ENCODE measurements at regions not wholly inside any gene's neighbourhood (a gene's known extent, or its start where the extent isn't known, plus 50 kb on each side); places are given as distances from the start of the nearest gene placed in this dataset.

GRCh38 chr1:116219651-116220434, 108.6 kb downstream of the MAB21L3 start:
- 87 to 89% methylated on average over 5 of the region's 5 CpGs for WGBS, 2 donors
- no peak for TF ChIP-seq CTCF (IDR thresholded peaks at IDR 0.05; ENCODE audit: control extremely low read depth, extremely low read depth)
- Histone ChIP-seq H3K9ac (ENCODE audit: insufficient read depth in 1 of 2, low read length in 2 of 2) (no peak overlapping the region), H3K36me3 (ENCODE audit: control insufficient read depth in 4 of 4, insufficient read depth in 4 of 4, low read length in 4 of 4) (no peaks in the 10 kb centered on the region), H3K27me3 (ENCODE audit: control insufficient read depth in 3 of 3, insufficient read depth in 3 of 3, low read length in 2 of 3) (no peaks in the 10 kb centered on the region), H3K4me3 (no peak overlapping the region), H3K9me3 (ENCODE audit: control insufficient read depth in 4 of 4, insufficient read depth in 3 of 4, low read length in 3 of 4) (no peaks in the 10 kb centered on the region), H3K27ac (ENCODE audit: low read depth in 1 of 2, low read length in 1 of 2) (no peak overlapping the region), H3K4me1 (ENCODE audit: control insufficient read depth in 5 of 5, insufficient read depth in 5 of 5, low read length in 5 of 5) (no peaks in the 10 kb centered on the region)
- ATAC-seq (ENCODE audit: insufficient read depth, low FRiP score): no peak
- no peak for DNase-seq

GRCh38 chr1:116224111-116224510, 112.9 kb downstream of the MAB21L3 start:
- DNase-seq: no peak
- TF ChIP-seq CTCF (IDR thresholded peaks at IDR 0.05; ENCODE audit: control extremely low read depth, extremely low read depth): no peak
- Histone ChIP-seq H3K27ac (ENCODE audit: low read depth in 1 of 2, low read length in 1 of 2) (no peak overlapping the region), H3K27me3 (ENCODE audit: control insufficient read depth in 3 of 3, insufficient read depth in 3 of 3, low read length in 2 of 3) (no peaks in the 10 kb centered on the region), H3K9ac (ENCODE audit: insufficient read depth in 1 of 2, low read length in 2 of 2) (no peak overlapping the region), H3K4me1 (ENCODE audit: control insufficient read depth in 5 of 5, insufficient read depth in 5 of 5, low read length in 5 of 5) (no peaks in the 10 kb centered on the region), H3K9me3 (ENCODE audit: control insufficient read depth in 4 of 4, insufficient read depth in 3 of 4, low read length in 3 of 4) (no peaks in the 10 kb centered on the region), H3K4me3 (no peak overlapping the region), H3K36me3 (ENCODE audit: control insufficient read depth in 4 of 4, insufficient read depth in 4 of 4, low read length in 4 of 4) (no peaks in the 10 kb centered on the region)
- WGBS, 2 donors: 77 to 84% methylated on average over 2 of the region's 2 CpGs
- ATAC-seq (ENCODE audit: insufficient read depth, low FRiP score): no peak

GRCh38 chr1:116224561-116224960, 113.4 kb downstream of the MAB21L3 start:
- Histone ChIP-seq H3K9me3 (ENCODE audit: control insufficient read depth in 4 of 4, insufficient read depth in 3 of 4, low read length in 3 of 4) (no peaks in the 10 kb centered on the region), H3K4me1 (ENCODE audit: control insufficient read depth in 5 of 5, insufficient read depth in 5 of 5, low read length in 5 of 5) (no peaks in the 10 kb centered on the region), H3K4me3 (no peak overlapping the region), H3K27ac (ENCODE audit: low read depth in 1 of 2, low read length in 1 of 2) (no peak overlapping the region), H3K27me3 (ENCODE audit: control insufficient read depth in 3 of 3, insufficient read depth in 3 of 3, low read length in 2 of 3) (no peaks in the 10 kb centered on the region), H3K9ac (ENCODE audit: insufficient read depth in 1 of 2, low read length in 2 of 2) (no peak overlapping the region), H3K36me3 (ENCODE audit: control insufficient read depth in 4 of 4, insufficient read depth in 4 of 4, low read length in 4 of 4) (no peaks in the 10 kb centered on the region)
- ATAC-seq (ENCODE audit: insufficient read depth, low FRiP score) (no peak), DNase-seq (no peak)
- TF ChIP-seq CTCF (IDR thresholded peaks at IDR 0.05; ENCODE audit: control extremely low read depth, extremely low read depth): no peak
- 88 to 96% methylated on average over 4 of the region's 4 CpGs for WGBS, 2 donors

GRCh38 chr1:116226017-116226416, 114.8 kb downstream of the MAB21L3 start:
- WGBS, 2 donors: 85 to 95% methylated on average over 1 of the region's 1 CpG
- no peak overlapping the region for H3K4me3 ChIP-seq
- H3K4me1 ChIP-seq (ENCODE audit: control insufficient read depth in 5 of 5, insufficient read depth in 5 of 5, low read length in 5 of 5): no peaks in the 10 kb centered on the region
- H3K27ac ChIP-seq (ENCODE audit: low read depth in 1 of 2, low read length in 1 of 2): no peak overlapping the region
- H3K9me3 ChIP-seq (ENCODE audit: control insufficient read depth in 4 of 4, insufficient read depth in 3 of 4, low read length in 3 of 4): no peaks in the 10 kb centered on the region
- DNase-seq (no peak), ATAC-seq (ENCODE audit: insufficient read depth, low FRiP score) (no peak)
- no peak for TF ChIP-seq CTCF (IDR thresholded peaks at IDR 0.05; ENCODE audit: control extremely low read depth, extremely low read depth)
- H3K27me3 ChIP-seq (ENCODE audit: control insufficient read depth in 3 of 3, insufficient read depth in 3 of 3, low read length in 2 of 3): no peaks in the 10 kb centered on the region
- no peaks in the 10 kb centered on the region for H3K36me3 ChIP-seq (ENCODE audit: control insufficient read depth in 4 of 4, insufficient read depth in 4 of 4, low read length in 4 of 4)
- H3K9ac ChIP-seq (ENCODE audit: insufficient read depth in 1 of 2, low read length in 2 of 2): no peak overlapping the region

All from lung (tissue), 11 donors.